Stimulated activated CD4-positive, alpha-beta T cell treated with anti-CD3 and anti-CD28 coated beads, Interleukin-15, amount 100 ng/mL, for 48 hours (primary cell): ENCODE measurements at regions not wholly inside any gene's neighbourhood (a gene's known extent, or its start where the extent isn't known, plus 50 kb on each side); places are given as distances from the start of the nearest gene placed in this dataset.
A peak's percentile ranks its signal among the peaks of the same experiment; 100 is the strongest.

Experiments
- DNase-seq, 2 donors: peaks; one replicate each; pipeline ENCODE4 v3.0.0-alpha.2; 2020; ENCODE audit warnings: low read depth in 2 of 2

DNA sequence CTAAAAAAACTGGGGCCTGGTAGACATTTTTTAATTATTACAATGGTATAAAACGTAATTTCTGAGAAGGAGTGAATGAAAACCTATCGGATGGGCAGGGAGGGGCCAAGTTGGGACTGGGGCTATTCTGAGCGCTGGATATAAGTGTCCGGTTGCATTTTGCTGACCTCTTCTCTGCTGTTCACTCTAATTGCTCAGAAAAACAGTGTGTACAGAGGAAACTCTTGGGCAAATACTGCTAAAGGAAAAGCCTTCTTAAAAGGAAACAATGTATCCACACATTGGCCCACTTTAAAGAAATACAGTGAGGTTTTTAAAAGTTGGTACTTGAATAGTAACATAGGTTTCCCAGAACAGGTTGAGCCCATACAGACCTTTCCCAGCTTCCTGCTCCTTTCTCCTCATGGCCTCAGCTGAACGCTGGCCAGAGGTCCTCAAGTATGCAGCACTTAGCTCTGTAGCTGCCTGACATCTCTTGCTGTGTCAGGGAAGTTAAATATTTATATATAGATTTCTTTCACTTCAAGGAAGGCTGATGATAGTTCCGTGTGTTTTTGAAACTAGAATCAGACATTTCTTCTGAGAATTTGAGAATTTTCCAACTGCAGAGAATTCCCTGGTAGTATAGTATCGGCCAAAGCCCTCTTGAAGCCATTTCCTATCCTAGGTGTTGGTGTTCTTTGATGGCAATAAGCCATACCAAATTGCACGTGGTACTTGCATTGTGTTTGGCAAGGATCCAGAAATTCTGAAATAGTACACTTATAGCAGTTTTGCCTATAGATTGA lies 97.1 kb upstream of the SLC4A4 start:
- DNase-seq: no peak

GRCh38 chr4:71243091-71243833 lies 95.6 kb upstream of the SLC4A4 start:
- no peak for DNase-seq

DNA sequence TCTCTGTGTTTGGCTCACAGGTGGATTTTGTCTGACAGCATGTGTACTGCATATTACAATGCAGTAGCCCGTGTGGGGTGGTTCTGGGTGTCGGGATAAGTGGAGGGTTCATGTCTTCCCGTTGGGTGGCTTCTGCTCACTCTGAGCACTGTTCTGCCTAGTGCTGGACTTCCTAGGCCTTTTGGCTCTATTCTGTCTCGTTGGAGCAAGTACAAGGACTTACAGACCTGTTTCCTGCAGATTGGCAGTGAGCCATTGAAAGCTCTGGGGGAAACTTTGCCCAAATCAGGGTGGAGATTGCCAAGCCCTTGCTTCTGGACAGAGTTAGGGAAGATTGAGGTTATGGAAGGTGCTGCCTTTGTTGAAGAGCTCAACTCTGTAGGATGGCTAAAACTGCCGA lies 91.1 kb upstream of the SLC4A4 start:
- DNase-seq: no peak

DNA sequence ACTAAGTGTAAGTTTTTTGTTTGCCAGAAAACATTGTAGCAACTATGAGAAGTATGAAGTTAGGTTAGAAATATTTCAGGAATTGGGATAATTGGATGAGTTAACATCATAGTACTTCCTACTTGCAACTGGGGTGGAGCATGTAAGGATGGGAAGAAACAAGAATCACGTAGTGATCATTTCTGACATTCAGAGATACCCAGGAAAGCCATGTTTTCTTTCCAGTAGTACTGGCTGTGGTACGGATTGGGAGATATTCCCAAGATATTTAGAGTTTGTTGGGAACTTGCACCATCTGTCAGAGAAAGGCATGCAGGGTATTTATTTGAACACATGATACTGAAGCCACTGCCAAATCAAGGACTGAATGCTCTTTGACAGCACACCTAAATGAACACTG lies 87.6 kb upstream of the SLC4A4 start:
- no peak for DNase-seq

DNA sequence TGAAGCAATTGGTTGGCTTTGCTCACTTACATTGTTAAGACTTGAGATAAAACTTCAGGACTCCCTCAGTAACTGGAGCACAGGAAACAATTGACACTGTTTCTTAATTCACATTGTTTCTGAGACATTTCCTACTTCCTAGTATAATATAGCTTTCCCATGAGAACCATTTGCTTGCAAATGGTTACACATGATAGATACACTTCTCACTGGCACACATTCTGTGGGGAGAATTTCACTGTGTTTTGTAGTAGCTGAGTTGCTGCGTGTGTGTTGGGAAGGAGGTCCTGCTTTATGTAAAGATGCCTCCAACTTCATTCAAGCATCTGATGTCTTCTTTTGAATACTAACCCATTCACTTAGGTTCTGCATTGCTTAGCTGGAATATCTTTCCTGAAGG lies 85.3 kb upstream of the SLC4A4 start:
- no peak for DNase-seq

DNA sequence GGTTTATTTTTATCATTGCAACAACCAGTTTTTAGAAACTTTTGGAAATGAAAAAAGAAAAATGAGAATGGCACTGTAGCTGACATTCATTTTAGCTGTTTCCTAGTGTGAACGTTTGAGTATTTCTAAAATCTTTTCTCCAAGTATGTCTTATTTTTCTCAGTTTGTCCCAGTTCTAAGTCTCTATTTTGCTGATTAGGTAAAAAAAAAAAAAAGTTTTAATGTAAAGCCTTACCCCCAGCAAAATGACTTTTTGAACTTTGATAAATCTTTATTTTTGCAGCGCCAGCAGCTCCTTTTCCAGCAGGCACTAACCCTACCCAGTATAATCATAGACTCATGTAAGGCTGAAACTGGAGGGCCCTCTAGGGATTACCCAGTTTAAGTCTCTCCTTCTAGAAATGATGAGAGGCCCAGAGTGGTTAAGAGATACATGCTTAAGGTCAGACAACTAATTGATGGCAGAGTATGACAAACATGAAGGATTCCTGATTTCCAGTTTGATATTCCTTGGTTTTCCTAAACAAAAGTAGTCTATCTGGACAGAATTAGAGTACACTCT lies 84.3 kb upstream of the SLC4A4 start:
- no peak for DNase-seq

GRCh38 chr4:71255976-71256375 lies 82.8 kb upstream of the SLC4A4 start:
- DNase-seq: no peak

DNA sequence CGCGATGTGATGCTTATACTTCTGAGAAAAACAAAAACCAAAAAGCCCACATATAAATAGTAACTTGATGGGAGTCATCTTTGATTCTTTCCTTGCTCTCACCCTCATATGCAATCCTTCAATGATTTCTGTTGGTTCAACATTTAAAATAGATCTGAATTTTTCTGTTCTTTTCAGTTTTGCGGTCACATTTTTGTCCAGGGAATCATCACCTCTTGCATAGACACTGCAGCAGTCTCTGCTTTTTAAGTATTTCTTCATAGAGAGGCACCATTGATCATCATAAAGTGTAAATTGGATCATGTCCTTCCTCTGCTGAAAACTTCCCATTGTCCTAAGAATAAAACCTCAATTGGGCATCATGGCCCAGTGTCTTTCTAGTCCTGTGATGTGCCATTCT lies 81.1 kb upstream of the SLC4A4 start:
- no peak for DNase-seq

DNA sequence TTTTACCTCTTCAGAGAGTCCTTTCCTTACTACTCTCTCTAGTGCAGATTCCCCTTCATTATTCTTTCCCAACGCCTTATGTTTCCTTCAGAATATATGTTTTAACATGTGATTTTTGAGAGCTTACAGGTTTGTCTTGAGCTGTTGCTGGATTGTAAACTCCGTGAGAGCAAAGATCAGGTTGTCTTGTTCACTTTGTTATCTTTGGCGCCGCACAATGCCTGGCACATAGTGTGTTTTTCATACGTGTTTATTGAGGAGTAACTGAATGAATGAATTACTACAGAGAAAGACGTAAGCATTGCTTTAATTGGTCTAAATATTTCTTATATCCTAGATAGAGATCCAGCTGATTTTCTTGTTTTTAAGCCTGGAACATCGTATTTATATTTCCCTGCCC lies 80.5 kb upstream of the SLC4A4 start:
- DNase-seq: no peak

- no peak for DNase-seq
Measured at GRCh38 chr4:71259280-71259679, 79.5 kb upstream of the SLC4A4 start.

GRCh38 chr4:71259911-71260331 lies 78.9 kb upstream of the SLC4A4 start:
- DNase-seq: no peak

DNA sequence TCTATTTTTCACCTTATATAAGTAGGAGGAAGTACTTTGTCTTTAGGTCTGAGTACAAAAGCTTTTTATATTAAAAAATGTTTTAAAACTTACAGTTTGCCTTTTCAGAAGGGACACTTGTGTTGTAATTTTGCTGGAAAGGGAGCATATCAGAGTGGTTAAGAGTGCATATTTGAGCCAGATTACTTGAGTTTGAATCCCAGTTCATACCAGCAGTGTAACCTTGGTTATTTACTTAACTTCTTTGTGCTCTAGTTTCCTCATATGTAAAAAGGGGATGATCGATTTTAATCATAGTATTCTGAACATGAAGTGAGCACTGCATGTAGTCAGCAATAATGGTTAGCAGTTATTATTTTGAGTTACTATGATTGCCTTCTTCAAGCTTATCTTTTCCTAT lies 78.3 kb upstream of the SLC4A4 start:
- no peak for DNase-seq

DNA sequence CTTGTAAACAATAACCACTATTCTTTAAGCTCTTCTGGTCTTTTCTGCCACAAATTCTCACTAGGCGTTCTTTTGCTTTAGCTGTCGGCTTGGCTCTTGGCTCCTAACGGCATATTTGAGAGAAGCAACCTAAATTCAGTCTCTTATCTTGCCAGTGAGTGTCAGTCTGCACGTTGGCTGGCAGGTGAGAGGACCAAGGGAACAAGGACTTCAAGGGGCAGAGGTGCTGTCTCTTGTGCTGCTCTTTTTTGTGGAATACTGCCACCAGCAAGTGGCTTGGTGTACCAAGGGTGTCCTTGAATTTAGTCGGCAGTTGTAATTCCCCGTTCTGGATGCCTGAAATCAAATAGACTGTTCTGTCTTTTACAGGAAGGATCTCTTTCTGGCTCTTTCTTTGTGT lies 77.8 kb upstream of the SLC4A4 start:
- DNase-seq: no peak

GRCh38 chr4:71261633-71262121 lies 77.1 kb upstream of the SLC4A4 start:
- no peak for DNase-seq

GRCh38 chr4:71262161-71262560 lies 76.7 kb upstream of the SLC4A4 start:
- no peak for DNase-seq

GRCh38 chr4:71266090-71266794 lies 72.6 kb upstream of the SLC4A4 start:
- DNase-seq: no peak

DNA sequence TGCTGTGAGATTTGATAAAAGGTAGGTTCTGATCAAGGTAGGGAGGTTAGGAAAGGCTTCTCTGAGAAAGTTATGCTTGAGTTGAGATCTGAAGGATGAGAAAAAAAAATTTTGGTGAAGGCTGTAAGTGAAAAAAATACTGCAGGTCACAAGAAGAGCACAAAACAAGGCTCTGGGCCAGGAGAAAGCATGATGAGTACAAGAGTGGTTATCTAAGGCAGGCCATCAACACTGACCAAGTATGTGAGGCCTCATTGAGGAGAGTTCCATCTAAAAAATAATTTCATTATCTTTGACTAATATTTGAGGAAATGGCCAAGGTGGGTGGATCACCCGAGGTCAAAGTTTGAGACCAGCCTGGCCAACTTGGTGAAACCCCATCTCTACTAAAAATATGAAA lies 71.6 kb upstream of the SLC4A4 start:
- DNase-seq: no peak

- DNase-seq: no peak
Measured at GRCh38 chr4:71268166-71268565, 70.7 kb upstream of the SLC4A4 start.

- no peak for DNase-seq
Measured at GRCh38 chr4:71269233-71269632, 69.6 kb upstream of the SLC4A4 start.

DNA sequence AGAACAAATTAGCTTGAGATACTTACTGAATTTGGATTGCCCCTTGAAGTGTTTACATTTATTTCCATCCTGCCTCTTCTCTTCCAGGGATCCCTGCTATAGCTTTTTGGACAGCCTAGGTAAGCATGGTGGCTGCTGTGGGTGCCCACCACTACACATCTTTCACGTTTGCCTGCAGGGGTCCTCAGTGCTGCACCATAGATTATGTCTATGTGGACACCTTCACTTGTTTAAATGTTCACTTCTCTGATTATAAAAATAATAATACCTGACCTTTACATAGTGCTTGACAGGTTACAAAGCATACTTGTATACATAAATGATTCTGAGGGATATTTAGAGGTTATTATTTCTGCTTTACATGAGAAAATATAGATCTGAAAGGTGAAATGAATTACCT lies 67.9 kb upstream of the SLC4A4 start:
- peak in 1 of 2 donors; percentile 8 for DNase-seq

- no peak for DNase-seq
Measured at GRCh38 chr4:71272976-71273375, 65.8 kb upstream of the SLC4A4 start.

GRCh38 chr4:71275004-71275403 lies 63.8 kb upstream of the SLC4A4 start:
- DNase-seq: no peak
